HG03521 (cell line): ENCODE measurements at regions not wholly inside any gene's neighbourhood (a gene's known extent, or its start where the extent isn't known, plus 50 kb on each side); places are given as distances from the start of the nearest gene placed in this dataset.
"Not testable (repeated sequence)": the region's sequence is repeated elsewhere in the genome, so short reads cannot be mapped to it uniquely, and the experiment has no call there.

Experiments used
- ATAC-seq: cut with Tn5 transposase; IDR thresholded peaks from one replicate; pipeline ENCODE4 v1.9.1; 2021; ENCODE audit warnings: mild to moderate bottlenecking, moderate library complexity; ENCODE audit not compliant: unreplicated experiment

- ATAC-seq, result no peak
These were observed 177.6 kb downstream of the STK31 start for GRCh38 chr7:23887660-23888059.

GRCh38 chr7:23888958-23889357, 178.9 kb downstream of the STK31 start:
- no peak for ATAC-seq

DNA sequence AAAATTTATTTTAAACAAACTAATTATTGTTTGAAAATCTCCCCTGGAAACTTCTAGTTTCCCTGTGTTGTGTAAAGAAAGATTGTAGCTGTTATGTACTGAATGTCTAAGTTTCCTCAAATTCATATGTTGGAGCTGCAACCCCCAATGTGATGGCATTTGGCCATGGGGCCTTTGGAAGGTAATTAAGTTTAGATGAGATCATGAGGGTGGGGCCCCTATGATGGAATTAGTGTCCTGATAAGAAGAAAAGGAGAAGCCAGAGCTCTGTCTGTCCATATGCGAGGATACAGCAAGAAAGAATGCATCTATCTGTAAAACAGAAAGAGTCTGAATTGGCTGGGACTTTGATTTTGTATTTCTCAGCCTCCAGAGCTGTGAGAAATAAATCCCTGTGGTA, 179.5 kb downstream of the STK31 start:
- no peak for ATAC-seq

DNA sequence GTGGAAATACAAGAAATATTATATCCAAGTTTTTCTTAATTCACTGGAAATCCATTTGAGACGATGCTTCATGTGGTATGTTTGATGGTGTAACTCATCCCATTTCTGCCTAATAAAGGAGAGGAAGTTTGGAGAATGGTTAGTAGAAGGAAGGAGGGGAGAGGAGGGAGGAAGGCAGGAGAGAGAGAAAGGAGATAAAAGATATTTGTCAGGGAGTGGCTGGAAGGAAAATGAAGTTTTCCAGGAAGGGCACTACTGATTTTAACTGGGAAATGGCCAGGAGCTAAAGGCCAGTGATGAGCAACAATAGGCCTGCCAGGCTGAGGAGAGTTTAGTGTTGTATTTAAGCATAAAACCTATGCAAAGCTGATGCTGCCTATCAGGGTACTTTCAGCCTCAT, 182.0 kb downstream of the STK31 start:
- ATAC-seq, result no peak

DNA sequence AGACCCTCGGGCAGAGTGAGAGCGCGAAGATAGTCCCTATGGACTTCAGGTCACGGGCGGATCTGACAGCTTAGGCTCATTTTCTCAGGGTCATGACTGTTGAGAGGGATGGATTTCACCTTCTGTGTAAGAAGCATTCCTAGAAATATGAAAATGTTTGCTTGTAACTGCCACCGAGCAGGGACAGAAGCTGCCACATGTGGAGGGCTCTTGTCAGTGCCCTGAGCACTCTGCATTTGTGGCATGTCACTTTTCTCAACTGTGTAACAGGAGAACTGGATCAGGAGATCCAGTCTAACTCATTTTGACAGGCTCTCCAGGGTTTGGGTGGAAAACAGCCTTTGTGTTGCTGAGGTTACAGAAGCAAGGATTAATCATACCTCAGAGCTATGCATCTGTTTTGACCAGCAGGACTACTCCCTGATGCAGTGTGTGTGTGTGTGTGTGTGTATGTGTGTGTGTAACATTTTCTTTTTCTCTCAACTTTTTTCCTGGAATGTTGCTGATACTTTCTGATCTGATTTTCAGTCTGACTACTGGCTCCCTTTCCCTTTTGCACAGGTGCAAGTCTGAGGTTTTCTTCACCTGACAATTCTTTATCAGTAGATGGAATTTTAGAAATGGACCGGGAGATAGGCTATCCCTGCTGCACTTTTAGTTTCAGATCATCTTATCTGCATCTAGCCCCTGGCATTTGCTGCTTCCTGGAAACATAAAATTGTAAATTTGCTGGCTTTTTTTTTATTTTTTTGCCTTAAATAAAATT, 183.3 kb downstream of the STK31 start:
- no peak for ATAC-seq

GRCh38 chr7:23893942-23894891, 184.2 kb downstream of the STK31 start:
- ATAC-seq, result no peak

GRCh38 chr7:23894892-23895569, 185.0 kb downstream of the STK31 start:
- no peak for ATAC-seq

- ATAC-seq, result no peak
These were observed 185.7 kb downstream of the STK31 start for GRCh38 chr7:23895666-23896096.

- no peak for ATAC-seq
These were observed 188.6 kb downstream of the STK31 start for GRCh38 chr7:23898619-23899018.

DNA sequence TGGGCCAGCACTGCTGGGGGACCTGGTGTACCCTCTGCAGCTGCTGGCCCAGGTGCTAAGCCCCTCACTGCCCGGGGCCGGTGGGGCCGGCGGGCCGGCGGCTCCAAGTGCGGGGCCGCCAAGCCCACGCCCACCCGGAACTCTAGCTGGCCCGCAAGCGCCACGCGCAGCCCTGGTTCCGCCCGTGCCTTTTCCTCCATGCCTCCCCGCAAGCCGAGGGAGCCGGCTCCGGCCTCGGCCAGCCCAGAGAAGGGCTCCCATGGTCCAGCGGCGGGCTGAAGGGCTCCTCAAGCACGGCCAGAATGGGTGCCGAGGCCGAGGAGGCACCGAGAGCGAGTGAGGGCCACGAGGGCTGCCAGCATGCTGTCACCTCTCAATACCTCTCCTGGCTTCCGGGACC, 194.9 kb downstream of the STK31 start:
- ATAC-seq, result not testable (repeated sequence)

GRCh38 chr7:23907012-23907411, 197.0 kb downstream of the STK31 start:
- ATAC-seq, result no peak

DNA sequence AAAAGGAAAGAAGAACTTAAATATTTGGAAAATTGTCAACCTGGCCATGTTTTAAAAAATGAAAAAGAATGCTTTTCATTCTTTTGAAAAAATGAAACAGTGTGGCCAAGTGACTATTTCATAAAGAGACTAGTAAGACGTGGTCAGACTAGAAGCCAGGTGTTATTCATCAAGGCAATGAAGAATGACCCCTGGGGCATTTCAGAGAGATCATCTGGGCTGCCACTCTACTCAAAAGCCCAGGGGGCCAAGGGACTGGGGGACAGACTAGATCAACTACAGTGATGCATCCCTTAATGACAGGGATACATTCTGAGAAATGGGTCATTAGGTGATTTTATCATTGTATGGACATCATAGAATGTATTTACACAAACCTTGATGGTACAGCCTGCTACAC, 199.4 kb downstream of the STK31 start:
- no peak for ATAC-seq

- no peak for ATAC-seq
These were observed 202.0 kb downstream of the STK31 start for GRCh38 chr7:23912065-23912464.

GRCh38 chr7:23913016-23913415, 203.0 kb downstream of the STK31 start:
- ATAC-seq, result no peak

DNA sequence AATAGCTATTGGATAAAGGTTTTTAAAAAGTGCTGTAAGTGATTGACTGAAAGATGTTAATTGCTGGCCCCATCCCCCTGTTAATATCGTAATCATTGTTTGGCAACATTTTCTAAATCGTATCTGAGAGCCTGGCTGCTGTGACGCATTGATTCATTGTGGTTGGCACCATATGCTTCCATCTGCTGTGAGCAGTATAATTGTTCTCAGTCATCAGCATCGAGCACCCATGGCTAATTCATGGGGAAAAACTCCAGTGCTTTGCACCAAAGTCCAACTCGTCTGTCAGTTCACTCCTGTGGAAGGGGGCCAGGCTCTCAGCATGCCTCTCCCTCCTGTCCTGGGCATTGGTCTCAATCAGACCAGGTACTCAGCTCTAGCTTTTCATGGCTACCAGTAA, 205.2 kb downstream of the STK31 start:
- no peak for ATAC-seq

DNA sequence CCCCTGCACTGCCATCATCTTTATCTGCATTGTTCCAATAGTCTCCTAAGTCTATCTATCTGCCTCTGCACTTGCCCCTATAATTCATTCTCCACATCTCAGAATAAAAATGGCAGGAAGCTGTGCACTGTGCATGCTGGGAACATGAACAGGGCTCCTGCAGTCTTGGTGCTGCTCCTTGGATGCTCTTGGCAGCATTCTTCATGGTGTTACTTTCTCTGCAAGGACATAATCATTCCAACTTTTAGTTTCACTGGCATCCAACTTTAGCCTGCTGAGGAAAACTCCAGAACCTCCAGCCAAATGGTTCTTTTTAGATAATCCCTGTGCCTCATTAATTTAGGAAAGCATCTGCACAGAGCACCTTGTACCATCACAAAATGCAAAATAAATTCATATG, 208.3 kb downstream of the STK31 start:
- ATAC-seq, result no peak

- ATAC-seq, result no peak
These were observed 208.8 kb downstream of the STK31 start for GRCh38 chr7:23918856-23919255.

DNA sequence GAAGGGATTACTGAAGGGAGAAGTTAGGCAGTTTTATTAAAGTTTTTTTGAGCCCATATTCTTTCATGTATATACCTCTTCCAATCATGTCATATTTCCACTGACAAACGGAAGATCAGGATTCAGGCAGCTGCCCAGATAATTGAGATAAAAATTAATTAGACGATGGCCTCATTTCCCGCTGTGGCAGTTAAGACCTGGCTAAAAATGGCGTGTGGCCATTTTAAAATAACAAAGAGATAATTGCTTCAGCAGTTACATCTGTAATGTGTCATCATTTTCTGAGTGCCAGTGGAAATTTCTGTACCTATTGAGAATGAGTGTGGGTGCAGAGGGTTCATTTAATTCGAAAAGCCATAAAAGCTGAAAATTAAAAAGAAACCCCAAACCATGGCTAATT, 215.1 kb downstream of the STK31 start:
- no peak for ATAC-seq

- ATAC-seq, result no peak
These were observed 217.8 kb downstream of the STK31 start for GRCh38 chr7:23927709-23928417.

DNA sequence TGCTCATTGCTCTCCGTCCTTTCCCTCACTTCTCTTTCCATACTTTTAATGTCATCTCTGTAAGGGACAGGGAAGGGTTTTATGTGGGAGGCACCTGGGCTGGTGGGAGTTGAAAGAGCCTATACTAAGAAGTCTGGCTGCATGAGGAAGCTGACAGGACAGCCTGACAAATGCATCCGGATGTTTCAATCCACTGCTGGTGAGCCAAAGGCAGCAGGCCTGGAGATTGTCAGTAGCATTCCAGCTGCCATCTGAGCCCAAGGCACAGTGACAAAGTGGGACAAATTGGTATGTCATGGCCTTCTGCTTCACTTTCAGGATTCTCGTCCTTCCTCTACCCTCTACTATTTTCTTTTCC, 218.4 kb downstream of the STK31 start:
- ATAC-seq, result no peak

DNA sequence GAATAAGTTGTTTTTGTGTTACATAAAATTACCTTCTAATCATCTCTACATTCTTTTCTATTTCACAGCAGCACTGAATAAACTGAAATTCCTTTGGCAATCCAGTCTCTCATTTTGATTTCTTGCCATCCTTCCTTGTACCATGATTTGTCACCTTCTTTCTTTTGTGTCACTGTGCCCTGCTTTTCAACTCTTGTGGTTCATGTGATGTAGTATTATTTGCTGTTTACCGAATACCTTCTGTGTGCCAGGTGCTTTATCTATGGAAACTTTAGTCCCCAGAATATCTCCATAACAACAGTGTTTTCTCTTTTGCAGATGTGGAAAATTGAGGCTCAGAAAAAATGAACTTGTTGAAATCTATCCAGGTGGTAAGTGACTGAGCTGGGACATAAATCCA, 220.3 kb downstream of the STK31 start:
- no peak for ATAC-seq
